SK-MEL-5 (cell line): ENCODE measurements at regions not wholly inside any gene's neighbourhood (a gene's known extent, or its start where the extent isn't known, plus 50 kb on each side); places are given as distances from the start of the nearest gene placed in this dataset.

Source experiments
- small RNA-seq, 2 experiments: library from RNA; depleted of rRNA; stranded (forward); fragments of <200 nt; gene quantifications; one replicate each; pipeline ENCODE3, GENCODE V24; 2014

Small RNAs in the stretch of these regions (small RNA-seq; reads per million reads assigned to genes)
- gene RF00012, result 0 to 0.12 reads per million in 2 experiments
